IgD-negative memory B cell (primary cell): ENCODE measurements at regions not wholly inside any gene's neighbourhood (a gene's known extent, or its start where the extent isn't known, plus 50 kb on each side); places are given as distances from the start of the nearest gene placed in this dataset.

Experiments
- H3K27ac Mint-ChIP-seq, 3 donors: one replicate each; pipeline ENCODE4 v1.8.0; 2020 to 2022; ENCODE audit warnings: mild to moderate bottlenecking in 3 of 3, mixed read lengths in 3 of 3, moderate library complexity in 1 of 3
- H3K27me3 Mint-ChIP-seq: one replicate; pipeline ENCODE4 v1.8.0; 2021; ENCODE audit warnings: mixed read lengths
- H3K36me3 Mint-ChIP-seq: one replicate; pipeline ENCODE4 v1.8.0; 2020; ENCODE audit warnings: mild to moderate bottlenecking, mixed read lengths
- H3K4me1 Mint-ChIP-seq, 3 donors: one replicate each; pipeline ENCODE4 v1.8.0; 2020 to 2022; ENCODE audit warnings: mixed read lengths in 3 of 3, mild to moderate bottlenecking in 1 of 3
- H3K4me3 Mint-ChIP-seq, 4 donors: one replicate each; pipeline ENCODE4 v1.8.0; 2020 to 2022; ENCODE audit warnings: mild to moderate bottlenecking in 4 of 4, mixed read lengths in 4 of 4, moderate library complexity in 3 of 4
- H3K9me3 Mint-ChIP-seq, 3 donors: one replicate each; pipeline ENCODE4 v1.8.0; 2020 to 2021; ENCODE audit warnings: mixed read lengths in 3 of 3, mild to moderate bottlenecking in 1 of 3

DNA sequence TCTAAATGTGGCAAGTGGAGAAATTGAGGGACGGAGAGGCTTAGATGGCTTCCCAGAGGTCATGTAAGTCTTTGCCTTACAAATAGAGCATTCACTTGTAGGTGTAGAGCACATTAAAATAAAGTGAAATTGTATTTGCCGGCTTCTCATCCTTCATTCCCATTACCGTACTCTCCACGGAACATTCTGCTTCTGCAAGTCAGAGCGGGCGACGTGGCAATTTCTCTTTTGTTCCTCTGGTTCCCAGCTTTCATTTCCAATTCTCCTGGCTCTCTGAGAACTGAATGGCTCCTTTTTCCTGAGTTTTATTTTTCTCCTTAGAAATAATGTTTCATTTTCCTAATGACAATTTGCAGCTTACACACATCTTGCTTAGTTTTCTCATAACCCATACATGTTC, 51.3 kb upstream of the PFKP start:
- Mint-ChIP-seq H3K27me3 (peaks cover 19% of the 10 kb centered on the region), H3K27ac (no peak overlapping the region), H3K4me1 (no peaks in the 10 kb centered on the region), H3K9me3 (peaks cover 1 to 7% (median 6%) of the 10 kb centered on the region in 3 donors), H3K36me3 (no peaks in the 10 kb centered on the region), H3K4me3 (no peak overlapping the region)

GRCh38 chr10:3014968-3015367, 52.4 kb upstream of the PFKP start:
- Mint-ChIP-seq H3K27me3 (peaks cover 23% of the 10 kb centered on the region), H3K27ac (no peak overlapping the region), H3K4me3 (no peak overlapping the region), H3K36me3 (no peaks in the 10 kb centered on the region), H3K4me1 (no peaks in the 10 kb centered on the region), H3K9me3 (peaks cover 1 to 6% (median 6%) of the 10 kb centered on the region in 3 donors)

- peaks cover 2% of the 10 kb centered on the region for H3K36me3 Mint-ChIP-seq
- no peak overlapping the region for H3K27ac Mint-ChIP-seq
- peak overlapping the region in 1 of 4 donors; percentile 35 for H3K4me3 Mint-ChIP-seq
- H3K27me3 Mint-ChIP-seq = peaks cover 34% of the 10 kb centered on the region
- peaks cover 1 to 6% (median 6%) of the 10 kb centered on the region in 3 donors for H3K9me3 Mint-ChIP-seq
- peaks cover 7 to 15% (median 11%) of the 10 kb centered on the region in 3 donors for H3K4me1 Mint-ChIP-seq
These were observed 55.1 kb upstream of the PFKP start for GRCh38 chr10:3012223-3012622.

DNA sequence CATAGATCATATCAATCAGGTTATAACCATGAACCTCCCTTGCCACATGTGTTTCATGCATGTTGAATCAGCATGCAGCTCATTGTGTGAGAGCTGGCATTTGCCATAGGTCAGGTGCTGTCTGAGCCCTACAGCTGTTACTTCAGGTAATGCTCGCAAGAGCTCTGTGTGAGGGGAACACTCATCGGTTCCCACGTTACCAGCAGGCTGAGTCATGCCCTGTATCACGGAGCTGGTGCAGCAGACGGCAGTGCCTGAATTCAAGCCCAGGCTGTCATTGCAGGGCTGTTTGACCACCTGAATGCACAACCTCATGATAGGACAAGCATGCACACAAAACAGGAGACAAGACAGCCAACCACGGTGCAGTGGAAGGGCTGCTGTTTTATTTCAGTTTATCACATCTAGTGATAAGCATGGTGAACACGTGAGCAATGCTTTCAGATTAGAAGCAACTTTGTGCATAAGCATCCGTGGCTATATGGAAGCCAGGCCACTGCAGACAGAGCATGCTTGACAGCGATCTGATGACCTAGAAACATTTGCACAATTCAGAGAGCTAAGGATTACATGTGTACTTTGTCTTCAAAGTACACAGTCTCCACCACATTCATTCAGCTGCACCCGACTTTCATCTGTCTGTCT, 56.4 kb upstream of the PFKP start:
- no peak overlapping the region for H3K27ac Mint-ChIP-seq
- peaks cover 2% of the 10 kb centered on the region for H3K36me3 Mint-ChIP-seq
- H3K4me3 Mint-ChIP-seq = no peak overlapping the region
- H3K4me1 Mint-ChIP-seq = peaks cover 7 to 17% (median 11%) of the 10 kb centered on the region in 3 donors
- H3K9me3 Mint-ChIP-seq = peaks cover 1 to 6% (median 6%) of the 10 kb centered on the region in 3 donors
- H3K27me3 Mint-ChIP-seq = peaks cover 34% of the 10 kb centered on the region

DNA sequence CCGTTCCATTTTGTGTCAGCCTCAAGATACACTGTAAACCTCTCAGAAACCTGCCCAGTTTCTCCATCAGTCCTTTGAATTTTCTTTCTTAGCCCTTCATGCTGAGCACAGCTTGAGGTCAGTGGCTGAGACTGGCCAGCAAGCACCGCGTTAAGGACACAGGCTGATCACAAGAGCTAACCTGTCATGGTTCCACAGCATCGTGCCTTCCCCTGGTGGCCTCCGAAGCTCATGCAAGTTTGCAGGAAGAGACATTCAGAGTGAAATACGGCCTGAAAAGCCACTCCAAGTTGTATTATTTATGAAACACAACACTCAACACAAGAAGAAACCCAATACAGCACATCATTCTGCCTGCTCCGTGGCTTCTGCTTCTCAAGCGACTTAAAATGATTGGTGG, 57.0 kb upstream of the PFKP start:
- H3K9me3 Mint-ChIP-seq = peaks cover 1 to 6% (median 6%) of the 10 kb centered on the region in 3 donors
- peaks cover 30% of the 10 kb centered on the region for H3K27me3 Mint-ChIP-seq
- peaks cover 7 to 17% (median 11%) of the 10 kb centered on the region in 3 donors for H3K4me1 Mint-ChIP-seq
- peak overlapping the region in 1 of 4 donors; percentile 53 for H3K4me3 Mint-ChIP-seq
- no peak overlapping the region for H3K27ac Mint-ChIP-seq
- peaks cover 2% of the 10 kb centered on the region for H3K36me3 Mint-ChIP-seq

GRCh38 chr10:3009341-3009740, 58.0 kb upstream of the PFKP start:
- Mint-ChIP-seq H3K27ac (no peak overlapping the region), H3K9me3 (peaks cover 1 to 6% (median 4%) of the 10 kb centered on the region in 3 donors), H3K4me1 (peaks cover 7 to 17% (median 11%) of the 10 kb centered on the region in 3 donors), H3K36me3 (peaks cover 2% of the 10 kb centered on the region), H3K4me3 (no peak overlapping the region), H3K27me3 (peaks cover 26% of the 10 kb centered on the region)

DNA sequence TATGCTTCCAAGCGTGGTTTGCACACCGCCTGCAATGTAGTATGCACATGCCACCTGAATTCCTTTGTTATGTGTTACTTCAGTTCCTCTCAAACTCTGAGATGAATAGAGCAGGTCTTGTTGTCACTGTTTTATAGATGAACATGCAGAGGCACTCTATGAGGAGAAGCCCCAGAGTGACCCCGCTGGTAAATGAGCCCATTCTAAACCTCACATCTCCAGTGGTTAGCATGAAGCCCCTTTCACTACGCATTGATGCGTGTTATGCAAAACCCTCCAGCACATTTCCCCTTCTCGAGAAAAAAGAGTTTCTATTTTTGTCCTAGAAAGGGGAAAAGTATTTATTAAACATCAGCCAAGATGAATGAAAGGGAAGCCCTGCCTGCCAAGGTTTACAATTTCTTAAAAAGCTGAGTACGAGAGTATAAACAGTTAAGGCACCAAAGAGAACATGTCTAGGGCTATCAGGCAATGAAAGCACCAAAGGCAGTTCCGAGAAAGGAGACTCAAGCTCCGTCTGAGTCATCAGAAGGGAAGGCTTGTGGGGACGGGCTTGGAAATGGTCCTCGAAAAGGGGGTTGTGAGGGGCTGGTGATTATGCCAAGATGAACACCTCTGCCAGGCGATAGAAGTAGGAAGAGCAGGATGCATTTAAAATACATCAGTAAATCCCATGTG, 58.7 kb upstream of the PFKP start:
- Mint-ChIP-seq H3K27me3 (peaks cover 24% of the 10 kb centered on the region), H3K27ac (no peak overlapping the region), H3K4me3 (peak overlapping the region in 2 of 4 donors; percentile 81 to 90)

DNA sequence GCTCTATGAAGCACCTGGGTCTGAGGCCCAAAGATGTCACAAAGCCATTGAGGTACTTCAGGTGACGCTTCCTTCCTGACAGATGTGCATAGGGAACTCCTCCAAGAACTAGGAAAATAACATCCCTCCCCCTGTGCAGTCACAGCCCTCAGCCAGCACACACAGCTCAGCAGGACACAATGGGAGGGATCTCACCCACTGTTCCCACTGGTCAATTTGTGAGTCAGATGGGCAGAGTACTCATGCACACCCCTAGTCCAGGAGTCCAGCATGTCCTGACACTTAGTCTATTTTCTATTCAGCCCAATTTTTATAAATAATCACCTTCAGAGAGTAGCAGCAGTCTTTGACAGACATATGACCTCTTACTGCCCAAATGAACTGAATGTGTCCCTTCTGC, 60.7 kb upstream of the PFKP start:
- H3K4me3 Mint-ChIP-seq = no peak overlapping the region
- H3K27me3 Mint-ChIP-seq = peaks cover 15% of the 10 kb centered on the region
- H3K9me3 Mint-ChIP-seq = no peaks in the 10 kb centered on the region
- peaks cover 7 to 17% (median 11%) of the 10 kb centered on the region in 3 donors for H3K4me1 Mint-ChIP-seq
- peaks cover 2% of the 10 kb centered on the region for H3K36me3 Mint-ChIP-seq
- H3K27ac Mint-ChIP-seq = no peak overlapping the region

More for the DNA sequence above, 58.7 kb upstream of the PFKP start:
- peaks cover 2% of the 10 kb centered on the region for H3K36me3 Mint-ChIP-seq
- H3K9me3 Mint-ChIP-seq = peaks cover under 1 to 6% (median 1%) of the 10 kb centered on the region in 3 donors
- H3K4me1 Mint-ChIP-seq = peaks cover 7 to 17% (median 11%) of the 10 kb centered on the region in 3 donors

DNA sequence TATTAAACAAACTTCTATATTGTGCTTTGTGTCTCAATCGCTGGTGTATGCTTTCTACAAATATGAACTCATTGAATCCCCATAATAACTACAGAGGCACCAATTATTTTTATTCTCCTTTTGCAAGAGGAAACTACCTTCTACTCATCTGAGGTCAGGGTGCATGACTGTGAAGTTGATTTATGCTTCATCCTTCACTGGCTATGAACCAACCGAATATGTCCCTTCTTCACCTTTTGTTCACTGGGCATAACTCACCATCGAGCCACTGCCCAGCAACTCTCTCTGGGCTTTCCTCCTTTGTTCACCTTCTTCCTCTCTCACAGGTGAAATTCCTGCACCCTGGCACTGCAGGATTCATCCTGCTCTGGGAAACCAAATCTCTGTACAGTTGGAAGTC, 61.3 kb upstream of the PFKP start:
- Mint-ChIP-seq H3K4me3 (peak overlapping the region in 1 of 4 donors; percentile 46), H3K9me3 (no peaks in the 10 kb centered on the region), H3K4me1 (peaks cover 7 to 17% (median 11%) of the 10 kb centered on the region in 3 donors), H3K36me3 (peaks cover 2% of the 10 kb centered on the region), H3K27me3 (peaks cover 15% of the 10 kb centered on the region), H3K27ac (no peak overlapping the region)

DNA sequence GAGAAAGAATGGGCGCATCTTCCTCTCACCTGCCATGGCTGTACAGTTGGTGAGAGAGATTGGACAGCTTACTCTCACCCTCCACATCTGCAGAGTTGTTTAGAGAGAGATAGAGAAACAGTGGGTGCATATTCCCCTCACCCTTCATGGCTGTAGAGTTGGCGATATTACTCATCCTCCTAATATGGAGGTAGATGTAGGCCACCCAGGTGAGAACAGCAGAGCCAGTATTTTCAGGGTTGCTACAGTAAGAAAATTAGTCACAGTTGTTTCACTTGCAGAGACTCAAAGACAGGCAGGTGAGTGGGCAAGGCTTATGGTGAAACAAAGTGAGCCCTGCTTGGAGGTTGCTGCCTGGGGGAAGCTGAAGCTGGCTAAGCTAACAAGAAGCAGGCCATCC, 65.0 kb upstream of the PFKP start:
- H3K4me1 Mint-ChIP-seq = peaks cover 0 to 5% (median 1%) of the 10 kb centered on the region in 3 donors
- H3K4me3 Mint-ChIP-seq = no peak overlapping the region
- H3K9me3 Mint-ChIP-seq = peaks cover 0 to 2% (median 0%) of the 10 kb centered on the region in 3 donors
- no peak overlapping the region for H3K27ac Mint-ChIP-seq
- H3K27me3 Mint-ChIP-seq = no peaks in the 10 kb centered on the region
- H3K36me3 Mint-ChIP-seq = no peaks in the 10 kb centered on the region

DNA sequence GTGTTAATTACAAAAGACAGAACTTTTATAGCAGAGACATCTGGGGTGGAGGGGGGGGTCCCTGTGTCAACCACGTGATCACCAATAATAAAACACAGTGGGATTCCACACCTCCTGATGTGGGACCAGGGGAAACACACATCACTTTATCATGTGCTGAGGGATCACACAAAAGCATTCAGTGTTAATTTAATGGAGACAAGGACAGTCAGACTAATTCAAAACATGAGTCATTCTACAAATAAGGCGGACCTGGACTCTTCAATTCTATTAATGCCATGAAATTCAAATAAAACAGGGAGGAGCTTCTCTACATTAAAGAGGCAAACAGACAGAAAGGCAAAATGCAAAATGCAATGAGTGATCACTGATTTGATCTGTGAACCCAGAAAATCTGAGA, 67.3 kb upstream of the PFKP start:
- no peak overlapping the region for H3K27ac Mint-ChIP-seq
- no peak overlapping the region for H3K4me3 Mint-ChIP-seq
- H3K9me3 Mint-ChIP-seq = peaks cover 0 to 2% (median 0%) of the 10 kb centered on the region in 3 donors
- peaks cover 2% of the 10 kb centered on the region for H3K27me3 Mint-ChIP-seq
- H3K4me1 Mint-ChIP-seq = peaks cover 0 to 3% (median 1%) of the 10 kb centered on the region in 3 donors
- peaks cover 1% of the 10 kb centered on the region for H3K36me3 Mint-ChIP-seq

- no peak overlapping the region for H3K4me3 Mint-ChIP-seq
- no peak overlapping the region for H3K27ac Mint-ChIP-seq
- H3K36me3 Mint-ChIP-seq = peaks cover 1% of the 10 kb centered on the region
- peaks cover 5% of the 10 kb centered on the region for H3K27me3 Mint-ChIP-seq
- H3K4me1 Mint-ChIP-seq = no peaks in the 10 kb centered on the region
- no peaks in the 10 kb centered on the region for H3K9me3 Mint-ChIP-seq
These were observed 73.0 kb upstream of the PFKP start for GRCh38 chr10:2994221-2994961.

DNA sequence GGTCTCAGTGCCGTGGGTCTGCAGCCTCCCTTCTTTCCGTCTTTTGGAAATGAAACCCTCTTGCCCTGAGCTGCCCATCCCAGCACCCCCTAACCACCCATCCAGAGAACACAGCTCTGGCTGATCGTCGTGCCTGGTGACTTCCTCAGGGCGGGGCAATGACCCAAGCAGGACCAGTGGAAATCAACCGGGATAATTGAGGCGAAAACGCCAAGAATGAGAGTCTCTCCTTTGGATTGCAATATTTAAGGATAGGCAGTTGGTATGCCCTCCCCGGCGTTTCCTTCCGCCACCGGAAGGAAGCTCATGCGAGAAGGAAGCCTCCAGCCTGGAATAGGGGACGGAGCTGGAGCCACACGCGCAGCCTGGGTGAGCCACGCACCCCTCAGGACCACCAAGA, 73.7 kb upstream of the PFKP start:
- H3K4me1 Mint-ChIP-seq = no peaks in the 10 kb centered on the region
- H3K27me3 Mint-ChIP-seq = peaks cover 5% of the 10 kb centered on the region
- no peak overlapping the region for H3K4me3 Mint-ChIP-seq
- H3K9me3 Mint-ChIP-seq = peaks cover 3% of the 10 kb centered on the region in 3 donors
- H3K27ac Mint-ChIP-seq = no peak overlapping the region
- H3K36me3 Mint-ChIP-seq = peaks cover 1% of the 10 kb centered on the region

DNA sequence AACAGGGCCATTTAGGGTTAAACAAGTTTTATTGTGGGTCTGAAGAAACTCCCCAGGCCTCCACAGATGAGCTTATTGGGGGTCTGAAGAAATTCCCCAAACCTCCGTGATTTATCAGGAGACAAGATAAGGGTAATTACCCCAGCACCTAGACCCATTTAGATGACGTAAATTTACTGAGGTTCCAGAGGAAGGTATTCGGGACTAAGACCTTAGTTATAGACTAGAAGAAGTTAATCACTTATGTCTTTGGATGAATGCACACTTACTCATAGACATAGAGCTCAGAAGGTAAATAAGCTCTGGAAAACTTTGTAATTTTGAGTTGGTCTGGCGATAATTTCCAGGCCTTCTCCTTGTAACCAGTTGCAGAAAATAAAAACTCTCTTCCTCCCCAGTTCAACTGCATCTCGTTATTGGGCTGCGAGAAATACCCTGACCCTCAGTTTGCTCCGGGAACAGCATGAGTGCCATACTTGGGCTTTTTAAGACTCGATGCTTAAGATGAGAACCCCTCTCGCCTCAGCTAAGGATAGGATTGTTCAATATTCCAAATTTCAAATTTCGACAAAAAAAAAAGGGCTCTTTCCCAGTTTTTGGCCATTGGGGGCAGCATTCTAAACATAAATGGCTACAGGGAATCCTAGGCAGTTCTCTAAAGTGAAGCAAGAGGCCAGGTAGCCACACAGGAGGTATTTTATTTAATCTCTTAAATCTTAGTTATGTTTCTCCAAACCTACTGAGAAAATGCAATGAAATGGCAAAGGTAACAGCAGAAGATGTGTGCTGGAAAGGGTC, 74.7 kb upstream of the PFKP start:
- Mint-ChIP-seq H3K27ac (no peak overlapping the region), H3K27me3 (peaks cover 5% of the 10 kb centered on the region), H3K9me3 (peaks cover 3 to 5% (median 5%) of the 10 kb centered on the region in 3 donors), H3K4me3 (no peak overlapping the region), H3K36me3 (peaks cover 1% of the 10 kb centered on the region), H3K4me1 (no peaks in the 10 kb centered on the region)
